HG03432 (cell line): ENCODE measurements at regions not wholly inside any gene's neighbourhood (a gene's known extent, or its start where the extent isn't known, plus 50 kb on each side); places are given as distances from the start of the nearest gene placed in this dataset.
A peak's percentile ranks its signal among the peaks of the same experiment; 100 is the strongest.

Experiments
- ATAC-seq: cut with Tn5 transposase; IDR thresholded peaks from one replicate; pipeline ENCODE4 v1.9.1; 2021; ENCODE audit warnings: mild to moderate bottlenecking, moderate library complexity; ENCODE audit not compliant: unreplicated experiment

GRCh38 chr1:59017501-59018231 lies 233.8 kb upstream of the JUN start:
- no peak for ATAC-seq

- ATAC-seq, result no peak
These were observed 234.6 kb upstream of the JUN start for GRCh38 chr1:59018446-59018845.

GRCh38 chr1:59018860-59019259 lies 235.0 kb upstream of the JUN start:
- ATAC-seq, result no peak

- peak; percentile 96 for ATAC-seq
These were observed 236.5 kb upstream of the JUN start for GRCh38 chr1:59020151-59020997.

- no peak for ATAC-seq
These were observed 238.4 kb upstream of the JUN start for GRCh38 chr1:59022199-59022598.

- no peak for ATAC-seq
These were observed 239.0 kb upstream of the JUN start for GRCh38 chr1:59022799-59023198.

- ATAC-seq, result no peak
These were observed 241.4 kb upstream of the JUN start for GRCh38 chr1:59025201-59025600.

- peak; percentile 91 for ATAC-seq
These were observed 242.1 kb upstream of the JUN start for GRCh38 chr1:59025898-59026426.

GRCh38 chr1:59026472-59026948 lies 242.7 kb upstream of the JUN start:
- ATAC-seq, result peak; percentile 29

GRCh38 chr1:59027177-59027576 lies 243.3 kb upstream of the JUN start:
- no peak for ATAC-seq

- ATAC-seq, result no peak
These were observed 244.2 kb upstream of the JUN start for GRCh38 chr1:59028048-59028447.

- ATAC-seq, result no peak
These were observed 245.7 kb upstream of the JUN start for GRCh38 chr1:59029411-59030167.

- no peak for ATAC-seq
These were observed 248.4 kb upstream of the JUN start for GRCh38 chr1:59032228-59032627.

- no peak for ATAC-seq
These were observed 249.9 kb upstream of the JUN start for GRCh38 chr1:59033761-59034160.

GRCh38 chr1:59034925-59035324 lies 251.1 kb upstream of the JUN start:
- no peak for ATAC-seq

GRCh38 chr1:59039551-59039950 lies 255.7 kb upstream of the JUN start:
- ATAC-seq, result no peak

- no peak for ATAC-seq
These were observed 256.4 kb upstream of the FGGY start for GRCh38 chr1:59040486-59040885.

- no peak for ATAC-seq
These were observed 255.1 kb upstream of the FGGY start for GRCh38 chr1:59041646-59042277.

- ATAC-seq, result no peak
These were observed 253.1 kb upstream of the FGGY start for GRCh38 chr1:59043796-59044195.

GRCh38 chr1:59044535-59045121 lies 252.3 kb upstream of the FGGY start:
- ATAC-seq, result no peak
